B cell (primary cell): ENCODE measurements at regions not wholly inside any gene's neighbourhood (a gene's known extent, or its start where the extent isn't known, plus 50 kb on each side); places are given as distances from the start of the nearest gene placed in this dataset.

Source experiments
- CTCF ChIP-seq: fragments of 200-600 bp; IDR thresholded peaks from one replicate; pipeline ENCODE4 v1.8.0; 2022; ENCODE audit warnings: antibody characterized with exemption, mild to moderate bottlenecking
- EZH2 ChIP-seq: IDR thresholded peaks from 2 replicates; pipeline ENCODE4 v1.6.1; 2012; ENCODE audit warnings: borderline replicate concordance, low read depth, mild to moderate bottlenecking, moderate library complexity, low read length; ENCODE audit not compliant: insufficient read depth, poor library complexity, severe bottlenecking

- TF ChIP-seq CTCF (no peak), EZH2 (no peak)
Observed at GRCh38 chr15:97875513-97876280, 84.8 kb upstream of the ARRDC4 start.
